Mesenchymal stem cell (in vitro differentiated cells and primary cell): ENCODE measurements at regions not wholly inside any gene's neighbourhood (a gene's known extent, or its start where the extent isn't known, plus 50 kb on each side); places are given as distances from the start of the nearest gene placed in this dataset.
A peak's percentile ranks its signal among the peaks of the same experiment; 100 is the strongest.

Source experiments
- DNase-seq: peaks from one replicate; pipeline ENCODE4 v3.0.0-alpha.2; 2013
- H2AFZ ChIP-seq: one replicate; pipeline ENCODE4 v1.6.1; 2013; ENCODE audit warnings: low read depth, mild to moderate bottlenecking, control low read depth, inconsistent platforms, low read length, moderate library complexity
- H2AK5ac ChIP-seq: 2 replicates; pipeline ENCODE4 v1.6.1; 2013; ENCODE audit warnings: low read length, moderate library complexity, mild to moderate bottlenecking, inconsistent platforms; ENCODE audit not compliant: severe bottlenecking
- H2BK120ac ChIP-seq: one replicate; pipeline ENCODE4 v1.6.1; 2013; ENCODE audit warnings: low read depth, mild to moderate bottlenecking, inconsistent platforms, low read length, moderate library complexity
- H2BK12ac ChIP-seq, 2 experiments: one replicate each; pipeline ENCODE4 v1.6.1; 2013; ENCODE audit warnings: inconsistent platforms in 2 of 2, low read length in 2 of 2, mild to moderate bottlenecking in 2 of 2, moderate library complexity in 2 of 2, control low read depth in 1 of 2
- H2BK15ac ChIP-seq: one replicate; pipeline ENCODE4 v1.6.1; 2013; ENCODE audit warnings: mild to moderate bottlenecking, low read depth, inconsistent platforms; ENCODE audit not compliant: poor library complexity, severe bottlenecking
- H2BK5ac ChIP-seq: 2 replicates; pipeline ENCODE4 v1.6.1; 2013; ENCODE audit warnings: low read depth, mild to moderate bottlenecking, low read length, control low read depth, inconsistent platforms; ENCODE audit not compliant: poor library complexity, severe bottlenecking
- H3K14ac ChIP-seq, 2 experiments: one replicate each; pipeline ENCODE4 v1.6.1; 2013; ENCODE audit warnings: inconsistent platforms in 2 of 2, low read length in 2 of 2, control low read depth in 1 of 2, mild to moderate bottlenecking in 1 of 2, moderate library complexity in 1 of 2
- H3K18ac ChIP-seq, 2 experiments: one replicate each; pipeline ENCODE4 v1.6.1; 2013; ENCODE audit warnings: inconsistent platforms in 2 of 2, low read length in 2 of 2, control low read depth in 1 of 2, low read depth in 1 of 2, mild to moderate bottlenecking in 1 of 2
- H3K23ac ChIP-seq, 2 experiments: one replicate each; pipeline ENCODE4 v1.6.1; 2013; ENCODE audit warnings: inconsistent platforms in 2 of 2, low read length in 2 of 2, mild to moderate bottlenecking in 2 of 2, moderate library complexity in 2 of 2, control low read depth in 1 of 2
- H3K27ac ChIP-seq: 2 replicates; pipeline ENCODE4 v1.5.1; 2013; ENCODE audit warnings: mild to moderate bottlenecking, moderate library complexity, low read length, control low read depth, inconsistent platforms; ENCODE audit not compliant: poor library complexity, severe bottlenecking
- H3K27me3 ChIP-seq, 2 experiments: 2 replicates each; pipeline versions ENCODE4 v1.6.1 to v1.7.0; 2013; ENCODE audit warnings: low read length in 2 of 2, mild to moderate bottlenecking in 2 of 2, moderate library complexity in 2 of 2, control low read depth in 1 of 2, inconsistent platforms in 1 of 2; ENCODE audit not compliant: control insufficient read depth in 1 of 2, insufficient read depth in 1 of 2
- H3K36me3 ChIP-seq, 2 experiments: 2 replicates each; pipeline versions ENCODE4 v1.6.1 to v1.7.0; 2013; ENCODE audit warnings: low read length in 2 of 2, control low read depth in 1 of 2, inconsistent platforms in 1 of 2, low read depth in 1 of 2, mild to moderate bottlenecking in 1 of 2; ENCODE audit not compliant: insufficient read depth in 2 of 2, control insufficient read depth in 1 of 2
- H3K4ac ChIP-seq, 2 experiments: one replicate each; pipeline ENCODE4 v1.6.1; 2013; ENCODE audit warnings: inconsistent platforms in 2 of 2, low read length in 2 of 2, mild to moderate bottlenecking in 2 of 2, moderate library complexity in 2 of 2, control low read depth in 1 of 2, low read depth in 1 of 2
- H3K4me1 ChIP-seq: 2 replicates; pipeline ENCODE4 v1.6.1; 2013; ENCODE audit warnings: low read depth, low read length, control low read depth; ENCODE audit not compliant: control insufficient read depth, insufficient read depth
- H3K4me2 ChIP-seq: 2 replicates; pipeline ENCODE4 v1.6.1; 2013; ENCODE audit warnings: low read length, mild to moderate bottlenecking, inconsistent platforms; ENCODE audit not compliant: poor library complexity, severe bottlenecking
- H3K4me3 ChIP-seq, 2 experiments: 2 replicates each; pipeline versions ENCODE4 v1.5.1 to v1.7.0; 2013; ENCODE audit warnings: low read length in 2 of 2, mild to moderate bottlenecking in 2 of 2, control low read depth in 1 of 2, low read depth in 1 of 2; ENCODE audit not compliant: insufficient read depth in 1 of 2
- H3K79me1 ChIP-seq: replicated peaks from 2 replicates; pipeline ENCODE4 v1.6.1; 2013; ENCODE audit warnings: mild to moderate bottlenecking, control low read depth, low read length, inconsistent platforms; ENCODE audit not compliant: poor library complexity, severe bottlenecking
- H3K9ac ChIP-seq: 2 replicates; pipeline ENCODE4 v1.7.0; 2013; ENCODE audit warnings: mild to moderate bottlenecking, low read length, moderate library complexity
- H3K9me3 ChIP-seq: 2 replicates; pipeline ENCODE4 v1.7.0; 2013; ENCODE audit warnings: mild to moderate bottlenecking, low read length; ENCODE audit not compliant: control insufficient read depth
- H4K8ac ChIP-seq: one replicate; pipeline ENCODE4 v1.6.1; 2013; ENCODE audit warnings: inconsistent platforms, mild to moderate bottlenecking, low read length, moderate library complexity
- H4K91ac ChIP-seq: one replicate; pipeline ENCODE4 v1.6.1; 2013; ENCODE audit warnings: mild to moderate bottlenecking, low read length, inconsistent platforms
- WGBS: methylation state at CpG from one replicate; pipeline ENCODE4 v1.1.7; 2013; ENCODE audit warnings: mixed read lengths; 5-methylcytosine and 5-hydroxymethylcytosine counted together

GRCh38 chr1:188937965-188938551 is 1539.6 kb downstream of the BRINP3 start:
- Histone ChIP-seq H3K27ac (no peak overlapping the region), H3K14ac (no peak overlapping the region), H3K4me3 (no peak overlapping the region), H3K27me3 (no peaks in the 10 kb centered on the region), H4K91ac (no peak overlapping the region), H2BK15ac (no peak overlapping the region), H2AFZ (no peak overlapping the region), H2BK5ac (no peak overlapping the region), H3K23ac (no peak overlapping the region), H3K9me3 (peaks cover 3% of the 10 kb centered on the region), H2AK5ac (no peak overlapping the region), H3K4me1 (no peaks in the 10 kb centered on the region), H2BK120ac (no peak overlapping the region), H3K79me1 (no peaks in the 10 kb centered on the region), H3K4ac (no peak overlapping the region), H3K9ac (no peak overlapping the region), H3K18ac (no peak overlapping the region), H4K8ac (no peak overlapping the region), H3K4me2 (no peak overlapping the region), H2BK12ac (no peak overlapping the region), H3K36me3 (no peaks in the 10 kb centered on the region)
- 39% methylated on average over 4 of the region's 4 CpGs for WGBS
- DNase-seq, result peak; percentile 18

GRCh38 chr1:188941986-188942385 is 1535.7 kb downstream of the BRINP3 start:
- H3K18ac ChIP-seq, result no peak overlapping the region
- H3K27me3 ChIP-seq, result no peaks in the 10 kb centered on the region
- H3K4me3 ChIP-seq, result no peak overlapping the region
- H2BK15ac ChIP-seq, result no peak overlapping the region
- no peaks in the 10 kb centered on the region for H3K9me3 ChIP-seq
- no peak for DNase-seq
- no peak overlapping the region for H3K4ac ChIP-seq
- no peak overlapping the region for H2AK5ac ChIP-seq
- no peaks in the 10 kb centered on the region for H3K36me3 ChIP-seq
- H3K23ac ChIP-seq, result no peak overlapping the region
- H2BK120ac ChIP-seq, result no peak overlapping the region
- H2AFZ ChIP-seq, result no peak overlapping the region
- no peak overlapping the region for H2BK12ac ChIP-seq
- H3K4me2 ChIP-seq, result no peak overlapping the region
- no peak overlapping the region for H2BK5ac ChIP-seq
- no peak overlapping the region for H3K14ac ChIP-seq
- no peak overlapping the region for H3K27ac ChIP-seq
- no peaks in the 10 kb centered on the region for H3K4me1 ChIP-seq
- H3K9ac ChIP-seq, result no peak overlapping the region
- H4K8ac ChIP-seq, result no peak overlapping the region
- H4K91ac ChIP-seq, result no peak overlapping the region
- no peaks in the 10 kb centered on the region for H3K79me1 ChIP-seq
- 71% methylated on average over 1 of the region's 2 CpGs for WGBS

GRCh38 chr1:188949701-188950100 is 1528.0 kb downstream of the BRINP3 start:
- H2BK5ac ChIP-seq, result no peak overlapping the region
- peak; percentile 62 for DNase-seq
- H3K79me1 ChIP-seq, result no peaks in the 10 kb centered on the region
- H3K23ac ChIP-seq, result no peak overlapping the region
- no peak overlapping the region for H3K9ac ChIP-seq
- no peaks in the 10 kb centered on the region for H3K4me1 ChIP-seq
- no peaks in the 10 kb centered on the region for H3K9me3 ChIP-seq
- no peak overlapping the region for H2BK12ac ChIP-seq
- H3K18ac ChIP-seq, result no peak overlapping the region
- H3K27ac ChIP-seq, result no peak overlapping the region
- no peak overlapping the region for H2BK120ac ChIP-seq
- no peak overlapping the region for H2AFZ ChIP-seq
- no peak overlapping the region for H3K4ac ChIP-seq
- no peaks in the 10 kb centered on the region for H3K36me3 ChIP-seq
- no peaks in the 10 kb centered on the region for H3K27me3 ChIP-seq
- H4K8ac ChIP-seq, result no peak overlapping the region
- no peak overlapping the region for H3K14ac ChIP-seq
- H3K4me3 ChIP-seq, result no peak overlapping the region
- no peak overlapping the region for H3K4me2 ChIP-seq
- no peak overlapping the region for H2BK15ac ChIP-seq
- no peak overlapping the region for H4K91ac ChIP-seq
- H2AK5ac ChIP-seq, result no peak overlapping the region

GRCh38 chr1:188958461-188959115 is 1519.1 kb downstream of the BRINP3 start:
- Histone ChIP-seq H3K36me3 (no peaks in the 10 kb centered on the region), H2AFZ (peak overlapping the region; percentile 5), H4K8ac (no peak overlapping the region), H3K9ac (no peak overlapping the region), H3K9me3 (peaks cover 4% of the 10 kb centered on the region), H3K4me1 (peaks cover 2% of the 10 kb centered on the region), H3K14ac (no peak overlapping the region), H4K91ac (no peak overlapping the region), H3K4me2 (no peak overlapping the region), H2BK5ac (no peak overlapping the region), H3K4me3 (no peak overlapping the region), H3K4ac (no peak overlapping the region), H3K18ac (peak overlapping the region in 1 of 2 experiments; percentile 49), H2AK5ac (no peak overlapping the region), H3K27ac (no peak overlapping the region), H3K27me3 (no peaks in the 10 kb centered on the region), H2BK12ac (no peak overlapping the region), H2BK15ac (no peak overlapping the region), H2BK120ac (no peak overlapping the region), H3K23ac (no peak overlapping the region), H3K79me1 (no peaks in the 10 kb centered on the region)
- WGBS, result 36% methylated on average over 3 of the region's 3 CpGs
- peak; percentile 47 for DNase-seq
